ENCODE measurements at regions not wholly inside any gene's neighbourhood (a gene's known extent, or its start where the extent isn't known, plus 50 kb on each side); places are given as distances from the start of the nearest gene placed in this dataset.

- DNase-seq (ENCODE audit: low spot score), result no peak
- TF ChIP-seq CTCF (IDR thresholded peaks at IDR 0.05; ENCODE audit: extremely low read depth, missing control alignments), result no peak
These were observed 143.5 kb downstream of the INSIG2 start for GRCh38 chr2:118231759-118232158.

GRCh38 chr2:118227698-118228508 is 139.6 kb downstream of the INSIG2 start:
- TF ChIP-seq CTCF (IDR thresholded peaks at IDR 0.05; ENCODE audit: extremely low read depth, missing control alignments), result no peak
- no peak for DNase-seq (ENCODE audit: low spot score)

GRCh38 chr2:118225666-118226065 is 137.4 kb downstream of the INSIG2 start:
- TF ChIP-seq CTCF (IDR thresholded peaks at IDR 0.05; ENCODE audit: extremely low read depth, missing control alignments), result no peak
- no peak for DNase-seq (ENCODE audit: low spot score)

GRCh38 chr2:118224895-118225311 is 136.6 kb downstream of the INSIG2 start:
- DNase-seq (ENCODE audit: low spot score), result peak; percentile 58

GRCh38 chr2:118223992-118224894 is 136.0 kb downstream of the INSIG2 start:
- peak; percentile 77 for DNase-seq (ENCODE audit: low spot score)

More at GRCh38 chr2:118224895-118225311, 136.6 kb downstream of the INSIG2 start:
- no peak for TF ChIP-seq CTCF (IDR thresholded peaks at IDR 0.05; ENCODE audit: extremely low read depth, missing control alignments)

GRCh38 chr2:118223511-118223991 is 135.3 kb downstream of the INSIG2 start:
- DNase-seq (ENCODE audit: low spot score), result peak; percentile 39
- TF ChIP-seq CTCF (IDR thresholded peaks at IDR 0.05; ENCODE audit: extremely low read depth, missing control alignments), result no peak

More at GRCh38 chr2:118223992-118224894, 136.0 kb downstream of the INSIG2 start:
- no peak for TF ChIP-seq CTCF (IDR thresholded peaks at IDR 0.05; ENCODE audit: extremely low read depth, missing control alignments)
